ENCODE measurements at regions not wholly inside any gene's neighbourhood (a gene's known extent, or its start where the extent isn't known, plus 50 kb on each side); places are given as distances from the start of the nearest gene placed in this dataset.
"Not testable (repeated sequence)": the region's sequence is repeated elsewhere in the genome, so short reads cannot be mapped to it uniquely, and the experiment has no call there.

DNA sequence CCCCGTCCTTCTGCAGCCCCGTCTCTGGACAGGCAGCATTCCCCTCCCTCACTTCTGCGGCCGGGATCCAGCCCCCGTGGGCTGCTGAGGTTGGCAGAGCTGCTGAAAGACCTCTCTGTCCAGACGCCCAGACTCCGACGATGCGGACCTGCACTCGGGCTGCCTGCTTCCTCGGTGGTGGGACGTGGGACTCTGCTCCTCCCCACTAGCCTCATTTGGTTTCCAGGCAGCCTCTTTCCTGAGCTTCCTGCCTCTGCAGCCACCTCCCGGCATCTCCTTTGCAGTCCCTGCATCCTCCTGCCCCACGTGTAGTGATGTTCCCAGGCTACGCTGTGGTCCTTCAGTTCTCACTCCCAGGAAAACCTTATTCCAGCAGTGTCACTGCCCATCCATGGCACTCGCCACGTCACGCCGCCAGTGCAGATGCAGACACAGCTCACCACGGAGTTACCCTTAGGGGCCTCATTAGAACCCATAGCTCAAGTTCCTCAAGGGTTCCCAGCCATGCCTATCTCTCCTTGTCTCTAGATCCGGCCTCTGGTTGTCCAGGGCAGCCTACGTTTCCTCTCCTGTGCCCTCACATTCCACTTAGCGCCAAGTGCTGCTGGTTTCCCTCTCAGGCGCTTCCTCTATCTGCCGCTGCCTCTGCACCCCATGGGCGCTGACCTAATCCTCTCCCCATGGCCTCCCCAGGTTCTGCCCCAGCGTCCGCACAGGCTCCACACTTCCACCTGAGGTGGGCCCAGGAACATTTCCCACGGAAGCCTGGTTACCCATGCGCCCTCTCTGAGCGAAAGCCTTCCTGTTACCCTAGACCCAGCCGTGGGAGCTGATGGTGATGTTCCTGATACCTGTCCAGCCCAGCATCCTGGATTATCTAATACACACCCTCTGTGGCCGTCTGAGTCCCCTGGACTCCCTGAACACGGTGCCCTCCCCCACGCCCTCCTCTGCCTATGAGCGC lies 318.3 kb upstream of the MYT1L start:
- no peak for DNase-seq

GRCh38 chr2:2648094-2648493 lies 317.0 kb upstream of the MYT1L start:
- no peak for DNase-seq

DNA sequence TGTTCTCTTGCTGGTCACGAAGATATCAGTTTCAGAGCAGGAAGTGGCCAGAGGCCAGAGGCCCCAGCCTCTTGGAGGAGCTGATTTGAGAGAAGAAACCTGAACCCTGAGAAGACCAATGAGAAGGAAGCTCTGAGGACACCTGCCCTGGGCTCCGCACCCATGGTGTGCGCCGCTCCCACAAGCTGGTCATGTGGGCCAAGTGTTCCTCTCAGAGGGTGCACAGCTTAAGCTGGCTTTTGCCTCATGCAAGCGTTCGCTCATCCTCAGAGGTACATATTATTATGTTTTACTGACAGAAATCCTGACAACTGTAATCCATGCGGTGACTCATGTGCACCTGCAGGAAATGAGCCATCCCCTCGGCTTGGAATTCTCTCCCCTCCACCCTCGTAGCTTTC lies 316.1 kb upstream of the MYT1L start:
- DNase-seq: no peak

- DNase-seq: peak; percentile 25
Measured at GRCh38 chr2:2646433-2647051, 315.5 kb upstream of the MYT1L start.

GRCh38 chr2:2645162-2645855 lies 314.2 kb upstream of the MYT1L start:
- no peak for DNase-seq

- DNase-seq: not testable (repeated sequence)
Measured at GRCh38 chr2:2644751-2645150, 313.7 kb upstream of the MYT1L start.

GRCh38 chr2:2644040-2644439 lies 313.0 kb upstream of the MYT1L start:
- no peak for DNase-seq

DNA sequence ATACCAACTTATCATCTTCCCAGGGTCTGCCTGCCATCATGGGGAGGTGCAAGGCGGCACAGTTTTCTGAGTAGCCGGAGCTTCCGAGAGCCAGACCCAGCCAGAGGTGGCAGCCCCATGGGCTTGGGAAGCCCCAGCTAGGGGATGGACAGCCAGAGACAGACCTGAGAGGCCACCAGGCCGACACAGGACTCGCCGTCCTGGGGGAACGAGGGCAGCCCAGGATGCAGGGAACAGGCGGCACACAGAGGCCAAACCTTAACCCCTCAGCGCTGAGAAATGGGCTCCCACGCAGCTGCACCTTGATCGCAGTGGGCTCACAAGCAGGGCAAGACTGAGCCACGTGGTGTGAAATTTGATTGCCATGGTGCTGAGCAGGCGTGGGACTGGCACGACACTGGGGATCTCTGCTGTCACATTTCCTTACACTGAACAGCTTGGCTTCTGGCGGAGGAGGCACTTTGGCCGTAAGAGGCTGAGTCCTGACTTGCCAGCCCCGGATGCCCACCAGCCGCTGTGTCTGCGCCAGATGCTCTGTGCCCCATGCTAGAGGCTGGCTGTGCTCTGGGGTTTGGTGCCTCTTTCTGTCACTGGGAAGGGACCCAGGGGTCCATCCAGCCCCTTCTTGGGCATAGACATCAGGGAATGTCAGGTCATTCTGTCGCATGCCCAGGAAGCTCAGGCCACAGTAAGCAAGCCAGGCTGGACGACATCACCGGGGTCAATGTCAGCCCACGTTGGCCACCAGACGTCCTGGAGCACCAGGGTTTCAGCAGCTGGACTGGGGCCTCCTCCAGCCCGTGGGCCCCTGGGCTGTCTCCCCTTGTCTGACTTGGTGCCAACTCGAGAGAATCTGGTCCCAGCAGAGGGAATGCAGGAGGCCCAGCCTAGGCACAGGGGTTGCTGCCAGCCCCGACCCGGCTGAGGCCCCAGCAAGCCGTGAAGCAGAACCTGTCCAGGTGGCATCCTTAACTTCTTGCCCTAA lies 312.1 kb upstream of the MYT1L start:
- no peak for DNase-seq

GRCh38 chr2:2641541-2642410 lies 310.7 kb upstream of the MYT1L start:
- no peak for DNase-seq

DNA sequence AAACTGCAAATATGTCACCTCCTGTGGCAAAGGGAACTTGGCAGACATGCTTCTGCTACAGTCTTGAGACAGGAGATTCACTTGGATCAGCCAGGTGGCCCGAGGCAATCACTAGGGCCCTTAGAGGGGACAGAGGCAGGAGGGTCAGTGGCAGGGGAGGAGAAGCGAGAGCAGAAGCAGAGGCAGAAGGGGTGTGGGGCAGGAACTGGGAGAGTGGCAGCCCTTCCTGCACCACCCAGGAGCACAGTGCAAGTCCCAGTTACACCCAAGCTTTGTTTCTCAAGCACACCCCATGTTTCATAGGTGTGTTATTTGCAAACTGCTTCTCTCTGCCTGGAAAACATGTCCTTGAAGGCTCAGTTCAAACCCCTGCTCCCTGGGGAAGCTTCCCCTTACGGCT lies 309.7 kb upstream of the MYT1L start:
- DNase-seq: no peak

GRCh38 chr2:2640371-2640770 lies 309.3 kb upstream of the MYT1L start:
- no peak for DNase-seq

- DNase-seq: no peak
Measured at GRCh38 chr2:2639251-2640139, 308.4 kb upstream of the MYT1L start.

DNA sequence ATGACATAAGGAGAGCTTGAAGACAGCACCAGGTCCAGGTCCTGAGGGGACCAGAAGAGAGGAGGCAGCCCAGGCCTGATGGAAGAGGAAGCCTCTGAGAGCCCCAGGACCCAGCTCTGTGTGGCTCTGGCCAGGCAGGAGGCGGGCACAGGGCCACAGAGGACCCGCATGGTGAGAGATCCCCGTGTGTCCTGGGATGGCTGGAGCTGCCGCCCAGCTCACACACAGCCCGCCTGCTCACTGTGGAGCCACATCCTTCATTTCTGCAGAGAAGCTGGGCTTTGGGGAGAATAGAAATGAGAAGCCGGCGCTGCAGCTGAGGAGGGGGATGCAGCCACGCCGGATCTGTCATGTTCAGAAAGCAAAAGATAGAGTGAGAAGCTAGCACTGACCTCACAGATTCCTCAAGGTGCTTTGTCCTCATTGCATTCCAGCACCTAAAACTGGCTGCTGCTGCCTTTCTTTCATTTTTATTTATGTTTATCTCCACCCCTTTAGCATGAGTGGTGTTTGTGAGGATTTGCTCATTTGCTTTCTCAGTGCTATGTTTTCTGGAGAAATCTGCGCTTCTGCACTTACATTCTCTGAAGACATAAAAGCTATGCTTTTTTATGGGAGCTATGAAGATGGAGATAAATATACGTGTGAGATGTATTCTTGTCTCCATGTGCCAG lies 307.6 kb upstream of the MYT1L start:
- no peak for DNase-seq

- DNase-seq: no peak
Measured at GRCh38 chr2:2636813-2637212, 305.7 kb upstream of the MYT1L start.

GRCh38 chr2:2635025-2635528 lies 304.0 kb upstream of the MYT1L start:
- no peak for DNase-seq

DNA sequence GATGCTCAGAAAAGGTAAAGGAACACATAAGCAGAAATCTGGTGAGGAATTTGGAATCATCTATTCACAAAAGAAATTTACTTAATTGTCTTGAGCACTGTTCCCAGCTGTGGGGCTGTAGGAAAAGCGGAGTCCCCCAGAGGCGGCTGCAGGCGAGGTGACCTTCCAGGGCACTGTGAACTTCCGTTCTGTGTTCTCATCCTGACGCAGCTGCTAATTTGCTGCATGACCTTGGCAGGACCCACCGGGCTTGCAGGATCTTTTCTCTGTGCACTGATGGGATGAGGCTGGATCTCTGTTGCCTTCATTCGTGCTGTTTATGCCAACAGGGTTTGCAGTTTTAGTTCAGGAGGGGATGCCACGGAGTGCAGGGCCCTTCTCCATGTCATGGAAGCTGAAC lies 301.9 kb upstream of the MYT1L start:
- no peak for DNase-seq

DNA sequence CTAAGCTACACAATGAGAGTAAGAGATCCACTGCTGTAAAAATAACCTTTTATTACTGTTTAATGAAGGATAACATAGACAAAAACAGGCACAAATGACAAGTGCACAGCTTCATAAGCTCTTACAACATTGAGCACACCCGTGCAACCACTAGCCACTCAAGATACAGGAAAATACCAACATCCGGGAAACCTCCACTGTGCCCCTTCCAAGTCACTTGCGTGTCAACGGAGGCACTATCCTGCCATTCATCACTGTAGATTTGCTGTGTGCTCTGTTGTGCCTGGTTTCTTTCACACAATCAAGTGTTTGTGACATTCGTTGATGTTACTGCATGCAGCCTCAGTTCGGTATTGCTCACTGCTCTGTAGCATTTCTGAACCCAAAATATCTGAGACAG lies 292.9 kb upstream of the MYT1L start:
- DNase-seq: no peak

DNA sequence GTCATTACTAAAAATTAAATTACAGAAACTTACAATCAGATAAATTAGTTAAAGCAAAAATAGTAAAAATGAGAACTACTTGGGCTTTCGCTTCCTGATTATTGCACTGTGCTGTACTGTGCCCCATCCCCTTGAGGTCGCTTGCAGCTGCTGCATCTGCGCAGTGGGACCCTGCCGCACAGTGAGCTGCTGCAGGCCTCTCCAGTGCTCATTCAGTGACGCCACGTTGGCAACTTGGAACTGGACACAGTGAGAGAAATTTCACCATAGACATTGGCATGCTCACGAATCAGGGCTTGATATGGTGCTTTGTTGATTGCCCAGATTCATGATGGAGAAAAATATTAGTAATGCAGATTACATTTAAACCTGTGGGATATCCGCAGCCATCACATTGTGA lies 290.8 kb upstream of the MYT1L start:
- DNase-seq: no peak

- no peak for DNase-seq
Measured at GRCh38 chr2:2620604-2621003, 289.5 kb upstream of the MYT1L start.

- DNase-seq: no peak
Measured at GRCh38 chr2:2619995-2620394, 288.9 kb upstream of the MYT1L start.
